Activated CD8-positive, alpha-beta T cell treated with anti-CD3 and anti-CD28 coated beads for 36 hours (primary cell): ENCODE measurements at regions not wholly inside any gene's neighbourhood (a gene's known extent, or its start where the extent isn't known, plus 50 kb on each side); places are given as distances from the start of the nearest gene placed in this dataset.

Source experiments
- ATAC-seq: fragments of 200-7000 bp; cut with Tn5 transposase; one replicate; pipeline ENCODE4 v1.10.0; 2021; ENCODE audit warnings: mild to moderate bottlenecking, moderate library complexity
- CTCF ChIA-PET: fragments of 350-600 bp; sonication (Branson Sonifier 250); formaldehyde crosslinking; loops from one replicate; lab custom pipeline; 2021; ENCODE audit warnings: antibody characterized with exemption; lab: Charles Lee
- POLR2A ChIA-PET: fragments of 350-600 bp; sonication (Branson Sonifier 250); formaldehyde crosslinking; loops from one replicate; lab custom pipeline; 2021; ENCODE audit warnings: antibody characterized with exemption; lab: Charles Lee
- DNase-seq: peaks from one replicate; pipeline ENCODE4 v3.0.0-alpha.2; 2020
- H3K27ac Mint-ChIP-seq: one replicate; pipeline ENCODE4 v1.8.0; 2021; ENCODE audit warnings: mild to moderate bottlenecking, mixed read lengths
- H3K27me3 Mint-ChIP-seq: one replicate; pipeline ENCODE4 v1.8.0; 2021; ENCODE audit warnings: mixed read lengths
- H3K36me3 Mint-ChIP-seq: one replicate; pipeline ENCODE4 v1.8.0; 2021; ENCODE audit warnings: low read depth, mixed read lengths
- H3K4me1 Mint-ChIP-seq: one replicate; pipeline ENCODE4 v1.8.0; 2021; ENCODE audit warnings: low read depth, mixed read lengths
- H3K4me3 Mint-ChIP-seq: one replicate; pipeline ENCODE4 v1.8.0; 2021; ENCODE audit warnings: mild to moderate bottlenecking, moderate library complexity, mixed read lengths
- H3K9me3 Mint-ChIP-seq: one replicate; pipeline ENCODE4 v1.8.0; 2021; ENCODE audit warnings: mixed read lengths
- CTCF ChIP-seq: fragments of 200-600 bp; IDR thresholded peaks from one replicate; pipeline ENCODE4 v1.8.0; 2022; ENCODE audit warnings: antibody characterized with exemption, mild to moderate bottlenecking
- intact Hi-C: fragments of 100-400 bp; cut with micrococcal nuclease; formaldehyde crosslinking; loops from one replicate; pipeline ENCODE4 v1.10.0; 2022

- CTCF ChIA-PET, result no interaction called here
- no peak for ATAC-seq
Observed at GRCh38 chr22:49350441-49351121, 477.1 kb downstream of the BRD1 start.

GRCh38 chr22:49349841-49350381 is 477.8 kb downstream of the BRD1 start:
- no peak overlapping the region for H3K27ac Mint-ChIP-seq
- no peak for TF ChIP-seq CTCF

More at GRCh38 chr22:49350441-49351121, 477.1 kb downstream of the BRD1 start:
- H3K27me3 Mint-ChIP-seq, result peaks cover 8% of the 10 kb centered on the region
- H3K4me3 Mint-ChIP-seq, result no peak overlapping the region
- no peak for DNase-seq
- H3K27ac Mint-ChIP-seq, result no peak overlapping the region
- H3K4me1 Mint-ChIP-seq, result no peaks in the 10 kb centered on the region
- TF ChIP-seq CTCF, result no peak
- H3K9me3 Mint-ChIP-seq, result no peaks in the 10 kb centered on the region
- H3K36me3 Mint-ChIP-seq, result no peaks in the 10 kb centered on the region
- POLR2A ChIA-PET, result no interaction called here
- intact Hi-C loops, result no loop called here

GRCh38 chr22:49349181-49349835 is 478.4 kb downstream of the BRD1 start:
- ChIA-PET CTCF (no interaction called here), POLR2A (no interaction called here)
- ATAC-seq, result no peak
- TF ChIP-seq CTCF, result no peak
- Mint-ChIP-seq H3K27ac (no peak overlapping the region), H3K4me1 (no peaks in the 10 kb centered on the region), H3K9me3 (no peaks in the 10 kb centered on the region), H3K4me3 (no peak overlapping the region), H3K36me3 (no peaks in the 10 kb centered on the region), H3K27me3 (peaks cover 5% of the 10 kb centered on the region)
- intact Hi-C loops, result no loop called here
- DNase-seq, result no peak

More at GRCh38 chr22:49349841-49350381, 477.8 kb downstream of the BRD1 start:
- intact Hi-C loops, result no loop called here
- DNase-seq, result no peak
- Mint-ChIP-seq H3K9me3 (no peaks in the 10 kb centered on the region), H3K4me3 (no peak overlapping the region), H3K4me1 (no peaks in the 10 kb centered on the region), H3K27me3 (peaks cover 8% of the 10 kb centered on the region), H3K36me3 (no peaks in the 10 kb centered on the region)
- no peak for ATAC-seq
- CTCF ChIA-PET, result no interaction called here
- POLR2A ChIA-PET, result no interaction called here

GRCh38 chr22:49348631-49349030 is 479.0 kb downstream of the BRD1 start:
- intact Hi-C loops, result no loop called here
- Mint-ChIP-seq H3K9me3 (no peaks in the 10 kb centered on the region), H3K4me1 (no peaks in the 10 kb centered on the region), H3K4me3 (no peak overlapping the region), H3K36me3 (no peaks in the 10 kb centered on the region), H3K27ac (no peak overlapping the region), H3K27me3 (peaks cover 5% of the 10 kb centered on the region)
- TF ChIP-seq CTCF, result no peak
- POLR2A ChIA-PET, result no interaction called here
- CTCF ChIA-PET, result no interaction called here
- no peak for ATAC-seq
- no peak for DNase-seq

GRCh38 chr22:49347376-49347775 is 480.3 kb downstream of the BRD1 start:
- CTCF ChIA-PET, result no interaction called here
- intact Hi-C loops, result no loop called here
- ATAC-seq (no peak), DNase-seq (no peak)
- no peaks in the 10 kb centered on the region for H3K9me3 Mint-ChIP-seq
- H3K27ac Mint-ChIP-seq, result no peak overlapping the region
- H3K4me1 Mint-ChIP-seq, result no peaks in the 10 kb centered on the region
- peaks cover 5% of the 10 kb centered on the region for H3K27me3 Mint-ChIP-seq
- POLR2A ChIA-PET, result no interaction called here
- H3K4me3 Mint-ChIP-seq, result no peak overlapping the region
- H3K36me3 Mint-ChIP-seq, result no peaks in the 10 kb centered on the region
- no peak for TF ChIP-seq CTCF
